NCI-H1105 treated with DMSO at 0.1 percent for 48 hours (cell line): ENCODE measurements at regions not wholly inside any gene's neighbourhood (a gene's known extent, or its start where the extent isn't known, plus 50 kb on each side); places are given as distances from the start of the nearest gene placed in this dataset.
"Not testable (repeated sequence)": the region's sequence is repeated elsewhere in the genome, so short reads cannot be mapped to it uniquely, and the experiment has no call there.

Experiments
- DNase-seq: peaks from one replicate; lab custom pipeline; 2025; lab: John Stamatoyannopoulos, UW

- DNase-seq = no peak
These were observed 124.2 kb downstream of the METRNL start for GRCh38 chr17:83203472-83204221.

DNA sequence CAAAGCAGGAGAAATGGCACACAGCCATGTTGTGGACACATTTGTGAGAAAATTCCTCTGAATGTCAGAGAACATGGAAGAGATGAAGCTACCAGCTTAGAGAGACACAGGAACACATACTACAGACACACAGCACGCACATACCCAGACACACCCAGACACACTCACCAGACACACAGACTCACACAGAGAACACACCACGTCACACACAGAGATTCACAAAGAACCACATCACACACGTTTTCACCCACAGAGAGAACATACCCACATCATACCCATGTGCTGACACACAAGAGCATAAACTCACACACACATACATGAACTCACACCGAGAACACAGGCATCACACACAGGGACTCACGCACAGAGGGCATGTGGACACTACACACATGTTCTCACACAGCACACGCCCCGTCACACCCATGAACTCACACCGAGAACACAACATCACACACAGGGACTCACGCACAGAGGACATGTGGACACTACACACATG, 124.9 kb downstream of the METRNL start:
- no peak for DNase-seq

DNA sequence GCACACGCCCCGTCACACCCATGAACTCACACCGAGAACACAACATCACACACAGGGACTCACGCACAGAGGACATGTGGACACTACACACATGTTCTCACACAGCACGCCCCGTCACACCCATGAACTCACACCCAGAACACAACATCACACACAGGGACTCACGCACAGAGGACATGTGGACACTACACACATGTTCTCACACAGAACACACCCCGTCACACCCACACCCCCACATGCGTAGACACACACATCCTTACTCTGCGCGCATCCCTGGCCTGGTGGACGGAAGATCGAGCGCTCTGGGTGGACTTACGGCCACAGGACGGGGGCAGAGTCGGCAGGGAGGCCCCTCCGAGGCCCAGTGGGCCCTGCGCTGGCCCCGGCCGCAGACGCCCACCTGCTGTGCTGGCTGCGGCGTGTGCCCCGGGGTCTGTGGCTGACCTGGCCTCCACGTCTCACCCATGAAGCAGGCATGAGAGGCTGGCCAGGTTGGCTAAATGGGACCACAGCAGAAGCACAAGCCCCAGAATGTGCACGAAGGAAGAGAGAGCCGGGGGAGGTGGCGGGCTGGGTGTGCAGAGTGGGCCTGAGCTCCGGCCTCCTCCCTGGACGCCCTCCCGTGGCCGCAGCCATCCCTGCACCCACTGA, 125.5 kb downstream of the METRNL start:
- not testable (repeated sequence) for DNase-seq

DNA sequence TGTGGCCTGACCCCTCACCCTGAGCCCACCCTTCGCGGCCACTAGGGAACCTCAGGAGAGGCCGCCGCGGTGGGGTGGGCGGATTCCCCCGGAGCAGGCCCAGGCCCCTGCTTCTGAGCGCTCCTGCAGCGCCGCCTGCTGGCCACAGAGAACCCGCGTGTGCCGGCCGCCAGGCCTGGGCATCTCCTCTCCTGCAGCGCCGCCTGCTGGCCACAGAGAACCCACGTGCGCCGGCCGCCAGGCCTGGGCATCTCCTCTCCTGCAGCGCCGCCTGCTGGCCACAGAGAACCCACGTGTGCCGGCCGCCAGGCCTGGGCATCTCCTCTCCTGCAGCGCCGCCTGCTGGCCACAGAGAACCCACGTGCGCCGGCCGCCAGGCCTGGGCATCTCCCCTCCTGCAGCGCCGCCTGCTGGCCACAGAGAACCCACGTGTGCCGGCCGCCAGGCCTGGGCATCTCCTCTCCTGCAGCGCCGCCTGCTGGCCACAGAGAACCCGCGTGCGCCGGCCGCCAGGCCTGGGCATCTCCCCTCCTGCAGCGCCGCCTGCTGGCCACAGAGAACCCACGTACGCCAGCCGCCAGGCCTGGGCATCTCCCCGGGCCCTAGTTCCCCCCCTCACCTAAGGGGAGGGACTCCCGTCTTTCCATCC, 126.1 kb downstream of the METRNL start:
- DNase-seq = not testable (repeated sequence)

GRCh38 chr17:83206036-83206394, 126.6 kb downstream of the METRNL start:
- DNase-seq = not testable (repeated sequence)

GRCh38 chr17:83206819-83207588, 127.6 kb downstream of the METRNL start:
- DNase-seq = not testable (repeated sequence)

- not testable (repeated sequence) for DNase-seq
These were observed 167.6 kb downstream of the METRNL start for GRCh38 chr17:83247001-83247400.
